ENCODE measurements at regions not wholly inside any gene's neighbourhood (a gene's known extent, or its start where the extent isn't known, plus 50 kb on each side); places are given as distances from the start of the nearest gene placed in this dataset.

DNA sequence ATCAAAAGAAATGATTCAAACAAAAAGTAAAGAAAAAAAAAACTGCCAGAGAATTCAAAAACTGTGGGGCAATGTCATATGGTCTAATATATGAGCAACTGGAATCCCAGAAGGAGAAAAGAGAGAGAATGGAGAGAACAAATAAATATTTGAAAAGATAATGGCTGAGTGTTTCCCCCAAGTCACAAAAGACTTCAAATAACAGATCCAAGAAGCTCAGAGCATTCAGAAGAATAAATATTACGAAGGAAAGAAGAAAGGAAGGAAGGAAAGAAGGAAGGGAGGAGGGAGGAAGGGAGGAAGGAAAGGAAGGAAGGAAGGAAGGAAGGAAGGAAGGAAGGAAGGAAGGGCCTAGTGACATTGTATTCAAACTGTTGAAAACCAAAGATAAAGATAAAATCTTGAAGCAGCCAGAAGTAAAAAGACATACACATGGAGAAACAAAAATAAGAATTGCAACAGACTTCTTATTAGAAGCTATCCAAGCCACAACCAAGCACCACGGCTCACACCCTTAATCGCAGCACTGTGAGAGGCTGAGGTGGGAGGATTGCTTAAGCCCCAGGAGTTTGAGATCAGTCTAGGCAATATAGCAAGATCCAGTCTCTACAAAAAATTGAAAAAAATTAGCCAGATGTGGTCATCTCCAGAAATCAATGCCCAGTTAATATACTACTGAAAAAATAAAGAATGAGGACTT is 118.9 kb upstream of the IGSF10 start:
- H3K36me3 Mint-ChIP-seq (ENCODE audit: low read depth): no peaks in the 10 kb centered on the region
- H3K27ac Mint-ChIP-seq: no peak overlapping the region
- POLR2A ChIA-PET: no interaction called here
- TF ChIP-seq, protein P1, sequence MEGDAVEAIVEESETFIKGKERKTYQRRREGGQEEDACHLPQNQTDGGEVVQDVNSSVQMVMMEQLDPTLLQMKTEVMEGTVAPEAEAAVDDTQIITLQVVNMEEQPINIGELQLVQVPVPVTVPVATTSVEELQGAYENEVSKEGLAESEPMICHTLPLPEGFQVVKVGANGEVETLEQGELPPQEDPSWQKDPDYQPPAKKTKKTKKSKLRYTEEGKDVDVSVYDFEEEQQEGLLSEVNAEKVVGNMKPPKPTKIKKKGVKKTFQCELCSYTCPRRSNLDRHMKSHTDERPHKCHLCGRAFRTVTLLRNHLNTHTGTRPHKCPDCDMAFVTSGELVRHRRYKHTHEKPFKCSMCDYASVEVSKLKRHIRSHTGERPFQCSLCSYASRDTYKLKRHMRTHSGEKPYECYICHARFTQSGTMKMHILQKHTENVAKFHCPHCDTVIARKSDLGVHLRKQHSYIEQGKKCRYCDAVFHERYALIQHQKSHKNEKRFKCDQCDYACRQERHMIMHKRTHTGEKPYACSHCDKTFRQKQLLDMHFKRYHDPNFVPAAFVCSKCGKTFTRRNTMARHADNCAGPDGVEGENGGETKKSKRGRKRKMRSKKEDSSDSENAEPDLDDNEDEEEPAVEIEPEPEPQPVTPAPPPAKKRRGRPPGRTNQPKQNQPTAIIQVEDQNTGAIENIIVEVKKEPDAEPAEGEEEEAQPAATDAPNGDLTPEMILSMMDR (IDR thresholded peaks at IDR 0.05): no peak
- ATAC-seq (no peak), DNase-seq (no peak)
- intact Hi-C loops (cut with micrococcal nuclease): no loop called here
- no peaks in the 10 kb centered on the region for H3K4me1 Mint-ChIP-seq (ENCODE audit: low read depth)
- H3K9me3 Mint-ChIP-seq: no peaks in the 10 kb centered on the region
- H3K27me3 Mint-ChIP-seq: peaks cover 2% of the 10 kb centered on the region
- no peak overlapping the region for H3K4me3 Mint-ChIP-seq
- CTCF ChIA-PET: no interaction called here

GRCh38 chr3:151578495-151578894 is 117.6 kb upstream of the IGSF10 start:
- no peaks in the 10 kb centered on the region for H3K4me1 Mint-ChIP-seq (ENCODE audit: low read depth)
- H3K27me3 Mint-ChIP-seq: peaks cover 2% of the 10 kb centered on the region
- intact Hi-C loops (cut with micrococcal nuclease): no loop called here
- H3K4me3 Mint-ChIP-seq: no peak overlapping the region
- ChIA-PET POLR2A (no interaction called here), CTCF (no interaction called here)
- no peaks in the 10 kb centered on the region for H3K9me3 Mint-ChIP-seq
- TF ChIP-seq, protein P1 (IDR thresholded peaks at IDR 0.05): no peak
- DNase-seq: no peak
- no peak overlapping the region for H3K27ac Mint-ChIP-seq
- no peak for ATAC-seq
- no peaks in the 10 kb centered on the region for H3K36me3 Mint-ChIP-seq (ENCODE audit: low read depth)

DNA sequence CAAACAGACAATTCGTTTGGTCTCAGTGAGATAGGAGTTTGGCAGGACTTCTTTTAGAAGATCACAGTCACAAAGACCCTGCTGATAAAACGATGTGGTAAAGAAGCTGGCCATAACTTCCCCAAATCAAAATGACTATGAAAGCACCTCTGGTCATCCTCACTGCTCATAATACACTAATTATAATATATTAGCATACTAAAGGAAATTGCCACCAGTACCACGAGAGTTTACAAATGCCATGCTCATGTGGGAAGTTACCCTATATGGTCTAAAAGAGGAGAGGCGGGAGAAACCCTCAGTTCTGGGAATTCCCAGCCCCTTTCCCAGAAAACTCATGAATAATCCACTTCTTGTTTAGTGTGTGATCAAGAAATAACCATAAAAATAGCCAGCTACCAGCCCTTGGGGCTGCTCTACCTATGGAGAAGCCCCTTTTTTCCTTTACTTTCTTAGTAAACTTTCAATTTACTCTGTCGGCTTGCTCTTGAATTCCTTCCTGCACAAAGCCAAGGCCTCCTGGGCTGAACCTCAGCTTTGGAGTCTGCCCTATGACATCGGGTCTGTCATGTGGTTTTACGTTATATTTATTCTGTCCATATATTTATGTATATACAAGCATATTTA is 115.8 kb upstream of the IGSF10 start:
- ChIA-PET CTCF (no interaction called here), POLR2A (no interaction called here)
- Mint-ChIP-seq H3K27ac (no peak overlapping the region), H3K27me3 (peaks cover 2% of the 10 kb centered on the region), H3K4me3 (no peak overlapping the region), H3K36me3 (ENCODE audit: low read depth) (no peaks in the 10 kb centered on the region), H3K4me1 (ENCODE audit: low read depth) (no peaks in the 10 kb centered on the region), H3K9me3 (no peaks in the 10 kb centered on the region)
- DNase-seq (no peak), ATAC-seq (no peak)
- TF ChIP-seq, protein P1 (IDR thresholded peaks at IDR 0.05): no peak
- intact Hi-C loops (cut with micrococcal nuclease): no loop called here

DNA sequence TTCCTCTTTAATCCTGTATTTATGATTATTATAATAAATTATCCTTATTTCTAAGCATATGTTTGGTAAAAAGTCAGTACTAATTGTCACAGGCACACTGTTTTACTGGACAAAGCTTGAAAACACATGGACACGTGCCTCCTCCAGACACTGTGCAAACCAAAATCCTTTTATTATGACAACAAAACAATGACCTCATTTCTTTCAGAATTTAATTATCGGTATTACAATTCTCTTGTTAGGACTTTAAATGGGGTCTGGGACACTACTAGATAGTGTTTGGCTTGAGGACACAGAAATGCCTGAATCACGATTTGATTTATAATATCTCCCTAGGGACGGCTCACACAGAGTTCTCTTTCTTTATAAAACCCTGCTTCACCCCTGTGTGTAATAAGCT is 107.3 kb upstream of the IGSF10 start:
- ChIA-PET CTCF (no interaction called here), POLR2A (interaction anchor here (0.6 kb wide), 1 partner anchor 212 kb away, joined by 3 read pairs; no protein-coding TSS in a partner anchor)

DNA sequence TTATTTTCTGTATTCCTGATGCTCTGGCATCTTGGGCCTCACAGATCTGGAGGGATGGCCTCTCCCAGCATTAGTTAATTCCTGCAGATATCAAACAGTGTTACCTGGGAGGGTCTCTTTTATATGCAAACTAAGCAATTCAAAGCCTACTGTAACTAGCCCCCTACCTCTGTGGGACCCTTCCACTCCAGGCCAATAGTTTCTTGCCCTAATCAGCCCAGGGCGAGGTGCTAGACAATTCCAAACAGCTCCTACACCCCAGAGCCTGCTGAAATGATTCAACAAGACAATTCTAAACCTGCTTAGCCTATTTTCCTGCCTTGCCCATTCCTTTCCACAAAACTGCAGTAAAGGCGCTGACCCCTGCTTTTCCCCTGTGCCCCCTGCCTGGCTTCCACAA is 106.6 kb upstream of the IGSF10 start:
- Mint-ChIP-seq H3K27ac (no peak overlapping the region), H3K9me3 (no peaks in the 10 kb centered on the region), H3K27me3 (no peaks in the 10 kb centered on the region), H3K4me3 (no peak overlapping the region), H3K4me1 (ENCODE audit: low read depth) (no peaks in the 10 kb centered on the region), H3K36me3 (ENCODE audit: low read depth) (no peaks in the 10 kb centered on the region)
- ATAC-seq (no peak), DNase-seq (no peak)
- TF ChIP-seq, protein P1 (IDR thresholded peaks at IDR 0.05): no peak
- intact Hi-C loops (cut with micrococcal nuclease): no loop called here
- ChIA-PET CTCF (no interaction called here), POLR2A (no interaction called here)

More for the DNA sequence above, 107.3 kb upstream of the IGSF10 start:
- intact Hi-C loops (cut with micrococcal nuclease): no loop called here
- DNase-seq (no peak), ATAC-seq (no peak)
- no peaks in the 10 kb centered on the region for H3K36me3 Mint-ChIP-seq (ENCODE audit: low read depth)
- TF ChIP-seq, protein P1 (IDR thresholded peaks at IDR 0.05): no peak
- H3K27me3 Mint-ChIP-seq: no peaks in the 10 kb centered on the region
- no peaks in the 10 kb centered on the region for H3K9me3 Mint-ChIP-seq
- no peak overlapping the region for H3K27ac Mint-ChIP-seq
- no peak overlapping the region for H3K4me3 Mint-ChIP-seq
- no peaks in the 10 kb centered on the region for H3K4me1 Mint-ChIP-seq (ENCODE audit: low read depth)

Data from activated CD8-positive, alpha-beta T cell treated with anti-CD3 and anti-CD28 coated beads for 36 hours (primary cell).